NCI-H510A (cell line): ENCODE measurements at regions not wholly inside any gene's neighbourhood (a gene's known extent, or its start where the extent isn't known, plus 50 kb on each side); places are given as distances from the start of the nearest gene placed in this dataset.

Experiments
- DNase-seq: peaks from one replicate; lab custom pipeline; 2025; lab: John Stamatoyannopoulos, UW

- DNase-seq = no peak
Observed at GRCh38 chrX:20431486-20431885, 164.8 kb upstream of the RPS6KA3 start.

- DNase-seq = no peak
Observed at GRCh38 chrX:20427173-20427770, 160.6 kb upstream of the RPS6KA3 start.

GRCh38 chrX:20421697-20422096, 155.0 kb upstream of the RPS6KA3 start:
- DNase-seq = no peak

- no peak for DNase-seq
Observed at GRCh38 chrX:20421275-20421674, 154.6 kb upstream of the RPS6KA3 start.

GRCh38 chrX:20420058-20420457, 153.3 kb upstream of the RPS6KA3 start:
- no peak for DNase-seq

GRCh38 chrX:20418379-20419150, 151.9 kb upstream of the RPS6KA3 start:
- DNase-seq = no peak

GRCh38 chrX:20414762-20415445, 148.2 kb upstream of the RPS6KA3 start:
- no peak for DNase-seq

GRCh38 chrX:20414066-20414465, 147.4 kb upstream of the RPS6KA3 start:
- DNase-seq = no peak

GRCh38 chrX:20412871-20413486, 146.3 kb upstream of the RPS6KA3 start:
- no peak for DNase-seq

GRCh38 chrX:20410540-20410939, 143.8 kb upstream of the RPS6KA3 start:
- no peak for DNase-seq

GRCh38 chrX:20409991-20410390, 143.3 kb upstream of the RPS6KA3 start:
- no peak for DNase-seq

- DNase-seq = no peak
Observed at GRCh38 chrX:20402956-20403355, 136.2 kb upstream of the RPS6KA3 start.

- DNase-seq = no peak
Observed at GRCh38 chrX:20399728-20400414, 133.2 kb upstream of the RPS6KA3 start.

- DNase-seq = no peak
Observed at GRCh38 chrX:20397587-20397986, 130.9 kb upstream of the RPS6KA3 start.

- DNase-seq = no peak
Observed at GRCh38 chrX:20394451-20394850, 127.7 kb upstream of the RPS6KA3 start.

GRCh38 chrX:20393944-20394343, 127.2 kb upstream of the RPS6KA3 start:
- DNase-seq = no peak

GRCh38 chrX:20388594-20388993, 121.9 kb upstream of the RPS6KA3 start:
- DNase-seq = no peak

- no peak for DNase-seq
Observed at GRCh38 chrX:20383477-20383876, 116.8 kb upstream of the RPS6KA3 start.

GRCh38 chrX:20382518-20383297, 116.0 kb upstream of the RPS6KA3 start:
- no peak for DNase-seq

GRCh38 chrX:20382082-20382481, 115.4 kb upstream of the RPS6KA3 start:
- DNase-seq = no peak

- DNase-seq = no peak
Observed at GRCh38 chrX:20378233-20378920, 111.7 kb upstream of the RPS6KA3 start.
